Fibroblast of lung (primary cell): ENCODE measurements at regions not wholly inside any gene's neighbourhood (a gene's known extent, or its start where the extent isn't known, plus 50 kb on each side); places are given as distances from the start of the nearest gene placed in this dataset.

ENCODE experiments used
- DNase-seq, 2 donors: peaks; one replicate each; pipeline versions ENCODE4 v3.0.0 to v3.0.0-alpha.2; 2010; ENCODE audit warnings: low read depth in 2 of 2
- H2AFZ ChIP-seq: 2 replicates; pipeline ENCODE4 v1.5.1; 2012; ENCODE audit warnings: low read length, control low read depth, inconsistent platforms
- H3K27ac ChIP-seq: 2 replicates; pipeline ENCODE4 v1.5.1; 2011; ENCODE audit warnings: low read length, control low read depth; ENCODE audit not compliant: insufficient read depth
- H3K27me3 ChIP-seq: 2 replicates; pipeline ENCODE4 v1.5.1; 2011; ENCODE audit warnings: mild to moderate bottlenecking, low read length; ENCODE audit not compliant: control insufficient read depth, insufficient read depth
- H3K36me3 ChIP-seq: 2 replicates; pipeline ENCODE4 v1.5.1; 2011; ENCODE audit warnings: low read length; ENCODE audit not compliant: control insufficient read depth, insufficient read depth
- H3K4me1 ChIP-seq: 2 replicates; pipeline ENCODE4 v1.5.1; 2011; ENCODE audit warnings: low read length; ENCODE audit not compliant: control insufficient read depth, insufficient read depth; ENCODE audit errors: extremely low read depth
- H3K4me2 ChIP-seq: 2 replicates; pipeline ENCODE4 v1.5.1; 2011; ENCODE audit warnings: low read length, control low read depth; ENCODE audit not compliant: insufficient read depth; ENCODE audit errors: extremely low read depth
- H3K4me3 ChIP-seq, 4 experiments: fragments of 200-600 bp in 1 of 4; sonication (generic) in 1 of 4; replicated peaks in 1 of 4; 2 replicates each; pipeline ENCODE4 v1.5.1; 2011 to 2016; ENCODE audit warnings: low read length in 4 of 4, low read depth in 3 of 4, mild to moderate bottlenecking in 3 of 4, control low read depth in 2 of 4, inconsistent platforms in 1 of 4, mixed read lengths in 1 of 4; ENCODE audit not compliant: insufficient read depth in 1 of 4; ENCODE audit errors: control extremely low read depth in 1 of 4
- H3K79me2 ChIP-seq: 2 replicates; pipeline ENCODE4 v1.5.1; 2012; ENCODE audit warnings: mild to moderate bottlenecking, low read length, inconsistent platforms; ENCODE audit not compliant: control insufficient read depth, insufficient read depth
- H3K9ac ChIP-seq: 2 replicates; pipeline ENCODE4 v1.5.1; 2011; ENCODE audit warnings: mild to moderate bottlenecking, low read length, control low read depth; ENCODE audit not compliant: insufficient read depth
- H3K9me3 ChIP-seq: 2 replicates; pipeline ENCODE4 v1.5.1; 2012; ENCODE audit warnings: low read depth, low read length; ENCODE audit not compliant: control insufficient read depth, insufficient read depth
- H4K20me1 ChIP-seq: 2 replicates; pipeline ENCODE4 v1.5.1; 2011; ENCODE audit warnings: low read length; ENCODE audit not compliant: control insufficient read depth, insufficient read depth; ENCODE audit errors: extremely low read depth
- EZH2 ChIP-seq: IDR thresholded peaks from 2 replicates; pipeline ENCODE4 v1.5.1; 2012; ENCODE audit warnings: low read length, control low read depth, mild to moderate bottlenecking; ENCODE audit errors: missing control alignments
- TF ChIP-seq, protein P1 (sequence below), 2 donors: IDR thresholded peaks in 1 of 2; conservative IDR thresholded peaks in 1 of 2; 1 replicate in 1 of 2; 2 replicates in 1 of 2; pipeline ENCODE4 v1.5.1; 2011 to 2012; ENCODE audit warnings: low read length in 2 of 2, control low read depth in 1 of 2, inconsistent platforms in 1 of 2, low read depth in 1 of 2, mild to moderate bottlenecking in 1 of 2

DNA sequence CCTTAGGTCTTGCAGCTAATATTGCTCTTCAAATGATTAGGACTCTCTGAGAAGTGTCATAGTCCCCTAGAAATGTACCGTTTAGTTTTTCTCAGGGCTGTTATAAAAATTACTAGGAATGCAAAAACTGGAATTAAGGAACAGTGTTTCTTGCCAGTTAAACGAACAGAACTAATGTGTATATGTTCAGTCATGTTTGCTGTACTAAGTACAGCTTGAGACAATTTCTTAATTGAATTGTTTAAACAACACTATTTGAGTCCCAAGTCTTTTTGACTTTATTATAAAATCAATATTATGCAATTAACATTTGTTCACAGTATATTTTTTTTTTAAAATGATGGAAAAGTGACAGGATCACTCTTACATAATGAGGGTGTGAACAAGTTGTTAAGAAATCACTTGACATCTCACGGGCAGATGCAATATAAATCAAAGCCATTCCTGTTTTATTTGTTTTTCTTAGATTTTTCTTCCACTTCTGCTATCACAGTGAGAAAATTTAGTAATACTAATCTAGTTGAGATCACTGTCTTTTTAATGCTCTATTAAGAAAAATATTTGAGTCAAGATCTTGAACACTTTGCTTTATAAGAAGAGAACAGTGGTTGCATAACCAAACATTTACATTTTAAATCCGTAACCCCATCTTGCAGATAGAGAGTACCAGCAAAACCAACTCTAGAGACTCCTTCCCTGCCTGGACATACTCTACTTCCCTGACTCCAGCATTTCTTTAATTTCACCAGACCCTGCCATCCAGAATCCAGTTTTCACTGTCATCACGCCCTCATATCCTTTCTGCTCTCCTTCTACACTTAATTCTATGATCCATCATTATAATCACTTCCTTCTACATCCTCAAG lies 140.7 kb upstream of the KITLG start:
- H3K4me1 ChIP-seq, result no peaks in the 10 kb centered on the region

DNA sequence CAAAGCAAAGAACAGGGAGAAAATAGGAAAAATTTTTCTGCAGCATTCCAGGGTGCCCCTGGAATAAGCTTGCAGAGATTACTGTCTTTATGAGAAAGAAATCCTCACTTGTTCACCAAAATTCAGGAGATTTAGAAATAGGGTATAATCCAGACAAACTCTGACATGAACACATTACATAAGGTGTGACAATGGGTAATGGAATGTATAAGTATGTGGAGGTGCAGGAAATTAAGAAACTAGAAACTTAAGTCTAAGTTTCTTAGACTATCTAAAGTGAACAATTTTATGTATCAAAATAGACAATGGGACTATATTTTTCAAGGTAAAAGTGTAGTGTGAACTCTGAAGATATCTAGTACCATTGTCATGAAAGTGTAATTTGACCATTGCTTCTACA lies 140.0 kb upstream of the KITLG start:
- DNase-seq, result no peak
- Histone ChIP-seq H2AFZ (no peak overlapping the region), H3K9me3 (no peaks in the 10 kb centered on the region), H3K36me3 (no peaks in the 10 kb centered on the region), H3K4me2 (no peak overlapping the region), H4K20me1 (no peaks in the 10 kb centered on the region), H3K27ac (no peak overlapping the region), H3K27me3 (no peaks in the 10 kb centered on the region), H3K9ac (no peak overlapping the region), H3K79me2 (no peaks in the 10 kb centered on the region), H3K4me3 (no peak overlapping the region), H3K4me1 (no peaks in the 10 kb centered on the region)
- TF ChIP-seq EZH2, result no peak
- TF ChIP-seq, protein P1, sequence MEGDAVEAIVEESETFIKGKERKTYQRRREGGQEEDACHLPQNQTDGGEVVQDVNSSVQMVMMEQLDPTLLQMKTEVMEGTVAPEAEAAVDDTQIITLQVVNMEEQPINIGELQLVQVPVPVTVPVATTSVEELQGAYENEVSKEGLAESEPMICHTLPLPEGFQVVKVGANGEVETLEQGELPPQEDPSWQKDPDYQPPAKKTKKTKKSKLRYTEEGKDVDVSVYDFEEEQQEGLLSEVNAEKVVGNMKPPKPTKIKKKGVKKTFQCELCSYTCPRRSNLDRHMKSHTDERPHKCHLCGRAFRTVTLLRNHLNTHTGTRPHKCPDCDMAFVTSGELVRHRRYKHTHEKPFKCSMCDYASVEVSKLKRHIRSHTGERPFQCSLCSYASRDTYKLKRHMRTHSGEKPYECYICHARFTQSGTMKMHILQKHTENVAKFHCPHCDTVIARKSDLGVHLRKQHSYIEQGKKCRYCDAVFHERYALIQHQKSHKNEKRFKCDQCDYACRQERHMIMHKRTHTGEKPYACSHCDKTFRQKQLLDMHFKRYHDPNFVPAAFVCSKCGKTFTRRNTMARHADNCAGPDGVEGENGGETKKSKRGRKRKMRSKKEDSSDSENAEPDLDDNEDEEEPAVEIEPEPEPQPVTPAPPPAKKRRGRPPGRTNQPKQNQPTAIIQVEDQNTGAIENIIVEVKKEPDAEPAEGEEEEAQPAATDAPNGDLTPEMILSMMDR (conservative IDR thresholded peaks at IDR 0.05 in 1 of 2, IDR thresholded peaks at IDR 0.05 in 1 of 2; ENCODE audit: low read depth in 1 of 2, low read length in 2 of 2), result no peak

More for the DNA sequence above, 140.7 kb upstream of the KITLG start:
- Histone ChIP-seq H3K9ac (no peak overlapping the region), H3K9me3 (no peaks in the 10 kb centered on the region), H3K79me2 (no peaks in the 10 kb centered on the region), H2AFZ (no peak overlapping the region), H4K20me1 (no peaks in the 10 kb centered on the region), H3K27ac (no peak overlapping the region), H3K27me3 (no peaks in the 10 kb centered on the region), H3K36me3 (no peaks in the 10 kb centered on the region), H3K4me3 (no peak overlapping the region), H3K4me2 (no peak overlapping the region)
- TF ChIP-seq, protein P1 (conservative IDR thresholded peaks at IDR 0.05 in 1 of 2, IDR thresholded peaks at IDR 0.05 in 1 of 2; ENCODE audit: low read depth in 1 of 2, low read length in 2 of 2), result no peak
- no peak for TF ChIP-seq EZH2
- no peak for DNase-seq

DNA sequence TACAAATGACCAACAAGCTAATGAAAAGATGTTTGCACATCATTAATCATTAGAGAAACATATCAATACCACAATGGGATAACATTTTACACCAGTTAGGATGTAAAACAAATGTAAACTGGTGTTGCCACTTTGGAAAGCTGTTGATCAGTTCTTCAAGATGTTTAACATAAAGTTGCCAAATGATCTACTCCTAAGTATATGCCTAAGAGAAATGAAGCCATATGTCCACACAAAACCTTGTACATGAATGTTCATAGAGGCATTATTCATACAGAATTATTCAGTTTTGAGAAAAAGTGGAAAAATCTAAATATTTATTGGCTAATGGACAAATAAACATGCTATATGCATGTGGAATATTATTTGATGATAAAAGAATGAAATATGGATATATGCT lies 136.9 kb upstream of the KITLG start:
- no peak overlapping the region for H2AFZ ChIP-seq
- H3K27me3 ChIP-seq, result no peaks in the 10 kb centered on the region
- H3K9me3 ChIP-seq, result no peaks in the 10 kb centered on the region
- H3K79me2 ChIP-seq, result no peaks in the 10 kb centered on the region
- H3K4me3 ChIP-seq, result no peak overlapping the region
- H3K9ac ChIP-seq, result no peak overlapping the region
- TF ChIP-seq, protein P1 (conservative IDR thresholded peaks at IDR 0.05 in 1 of 2, IDR thresholded peaks at IDR 0.05 in 1 of 2; ENCODE audit: low read depth in 1 of 2, low read length in 2 of 2), result no peak
- TF ChIP-seq EZH2, result no peak
- no peaks in the 10 kb centered on the region for H3K4me1 ChIP-seq
- H3K36me3 ChIP-seq, result no peaks in the 10 kb centered on the region
- no peak overlapping the region for H3K27ac ChIP-seq
- H3K4me2 ChIP-seq, result no peak overlapping the region
- H4K20me1 ChIP-seq, result no peaks in the 10 kb centered on the region
- DNase-seq, result no peak
